ENCODE measurements at regions not wholly inside any gene's neighbourhood (a gene's known extent, or its start where the extent isn't known, plus 50 kb on each side); places are given as distances from the start of the nearest gene placed in this dataset.
"Not testable (repeated sequence)": the region's sequence is repeated elsewhere in the genome, so short reads cannot be mapped to it uniquely, and the experiment has no call there.

DNA sequence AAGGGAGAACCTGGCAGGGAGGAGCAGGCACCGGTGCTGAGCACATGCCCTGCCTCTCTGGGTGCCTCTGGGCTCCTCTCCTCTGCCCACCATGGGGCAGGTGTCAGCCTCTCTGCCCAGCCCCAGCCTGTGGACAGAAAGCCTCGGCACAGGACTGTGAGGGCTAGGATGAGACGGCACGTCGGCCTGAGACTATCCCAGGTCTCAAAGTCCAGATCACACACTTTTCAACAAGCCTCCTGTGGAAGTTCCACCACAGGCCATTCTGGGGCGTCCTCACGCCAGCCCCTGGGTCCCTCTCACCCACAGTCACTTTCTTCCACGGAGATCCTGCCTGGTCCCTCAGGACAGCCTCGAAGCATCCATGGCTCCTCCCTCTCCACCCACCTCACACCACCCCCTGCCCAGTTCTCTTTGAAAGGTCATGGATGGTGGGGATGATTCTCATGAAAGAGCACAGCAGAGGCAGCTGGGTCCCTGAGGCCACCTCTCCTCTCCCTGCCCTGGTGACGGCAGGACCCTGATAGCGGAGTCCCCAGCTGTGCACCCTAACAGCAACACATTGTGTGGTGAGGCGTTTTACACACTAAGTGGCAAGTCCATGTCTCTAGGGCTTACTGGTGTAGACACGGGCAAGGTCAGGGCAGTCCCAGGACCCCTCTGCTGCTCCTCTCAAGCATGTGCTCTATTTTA lies 569.4 kb upstream of the SALL3 start:
- DNase-seq (ENCODE audit: low read depth in 3 of 3): no peak

DNA sequence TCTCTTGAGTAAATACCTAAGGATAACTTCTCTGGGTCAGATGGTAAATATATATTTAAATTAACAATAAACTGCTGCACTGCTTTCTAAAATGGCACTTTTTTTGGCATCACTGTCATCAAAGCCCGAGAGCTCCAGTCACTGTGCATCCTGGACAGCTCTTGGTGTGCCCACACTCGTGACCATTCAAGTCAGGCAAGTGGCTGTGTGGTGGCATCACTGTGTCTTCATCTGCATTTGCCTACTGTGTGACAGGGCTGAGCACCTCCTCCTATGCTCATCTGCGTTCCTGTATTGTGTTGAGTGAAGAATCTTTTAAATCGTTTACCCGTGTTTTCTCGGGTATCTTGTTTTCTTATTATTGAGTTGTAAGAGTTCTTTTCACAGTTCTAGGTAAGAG lies 568.1 kb upstream of the SALL3 start:
- no peak for DNase-seq (ENCODE audit: low read depth in 3 of 3)

DNA sequence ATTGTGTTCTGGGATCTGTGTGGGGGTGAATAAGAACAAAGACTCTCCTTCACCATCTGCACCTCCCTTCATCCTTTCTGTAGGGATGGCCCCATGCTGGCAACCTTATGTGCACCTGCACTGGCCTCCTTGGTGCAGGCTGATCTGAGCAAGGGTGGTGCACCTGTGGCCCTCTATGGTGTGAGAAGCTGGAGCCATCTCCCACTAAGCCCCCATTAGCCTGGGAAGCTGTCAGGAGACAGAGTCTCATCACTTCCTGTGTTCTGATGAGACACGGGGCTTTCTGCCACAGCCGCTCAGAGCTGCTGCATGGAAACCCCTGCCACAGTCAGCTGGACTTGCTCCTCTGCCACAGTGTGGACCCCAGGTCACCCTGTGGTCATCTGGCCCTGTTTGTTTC lies 565.3 kb upstream of the SALL3 start:
- no peak for DNase-seq (ENCODE audit: low read depth in 3 of 3)

DNA sequence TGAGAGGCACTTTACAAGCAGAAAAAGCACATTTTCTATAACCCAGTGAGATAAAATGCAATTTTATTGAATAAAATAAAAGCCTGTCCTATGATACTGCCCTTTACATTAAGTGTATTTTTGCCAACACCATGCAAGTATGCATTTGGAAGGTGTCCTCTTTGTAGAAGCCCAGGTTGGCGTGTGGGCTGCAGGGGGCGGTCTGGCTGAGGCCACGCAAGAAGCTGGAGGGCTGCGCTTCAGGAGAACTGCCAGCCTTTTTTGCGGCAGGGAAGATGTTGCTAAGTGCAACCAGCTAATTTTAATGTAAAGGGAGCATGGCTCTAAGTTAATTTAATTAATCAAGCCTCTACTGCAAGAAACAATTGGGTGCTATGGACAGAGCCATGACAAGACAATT lies 562.8 kb upstream of the SALL3 start:
- DNase-seq (ENCODE audit: low read depth in 3 of 3): no peak

DNA sequence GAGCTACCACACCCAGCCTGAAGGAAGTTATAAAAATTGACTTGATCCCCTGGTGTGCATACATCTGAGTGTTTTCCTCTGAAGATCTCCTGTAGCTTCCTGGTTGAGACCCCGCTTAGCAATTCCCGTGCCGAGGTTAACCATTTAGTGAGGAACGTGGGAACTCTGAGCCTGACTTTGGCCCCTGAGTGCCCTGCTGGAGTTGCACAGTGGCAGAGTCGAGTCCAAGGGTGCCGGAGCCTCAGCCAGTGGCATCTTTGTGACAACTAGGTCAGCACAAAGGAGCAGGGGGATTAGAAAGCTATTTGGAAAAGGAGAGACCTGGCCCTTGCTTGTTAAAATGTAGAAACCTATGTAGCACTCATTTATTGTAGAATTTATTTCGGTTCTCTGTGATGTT lies 561.2 kb upstream of the SALL3 start:
- DNase-seq (ENCODE audit: low read depth in 3 of 3): no peak

DNA sequence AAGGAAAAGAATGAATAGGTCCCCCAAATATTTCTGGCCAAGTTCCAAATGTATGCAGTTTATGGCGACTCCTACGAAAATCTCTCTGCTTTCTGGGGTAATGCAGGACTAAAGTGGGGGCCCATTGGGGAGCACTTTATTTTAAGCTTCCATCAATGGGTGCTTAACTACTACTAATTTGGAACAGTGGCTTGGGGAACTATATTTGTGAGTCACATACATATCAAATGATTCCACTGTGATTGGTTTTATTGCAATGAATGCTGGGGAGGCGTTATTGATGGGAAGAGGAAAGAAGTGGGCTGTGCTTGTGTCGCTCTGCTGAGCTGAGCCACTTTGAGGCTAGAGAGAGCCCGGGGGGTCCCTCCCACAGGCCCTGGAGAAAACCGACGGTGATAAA lies 560.4 kb upstream of the SALL3 start:
- DNase-seq (ENCODE audit: low read depth in 3 of 3): no peak

DNA sequence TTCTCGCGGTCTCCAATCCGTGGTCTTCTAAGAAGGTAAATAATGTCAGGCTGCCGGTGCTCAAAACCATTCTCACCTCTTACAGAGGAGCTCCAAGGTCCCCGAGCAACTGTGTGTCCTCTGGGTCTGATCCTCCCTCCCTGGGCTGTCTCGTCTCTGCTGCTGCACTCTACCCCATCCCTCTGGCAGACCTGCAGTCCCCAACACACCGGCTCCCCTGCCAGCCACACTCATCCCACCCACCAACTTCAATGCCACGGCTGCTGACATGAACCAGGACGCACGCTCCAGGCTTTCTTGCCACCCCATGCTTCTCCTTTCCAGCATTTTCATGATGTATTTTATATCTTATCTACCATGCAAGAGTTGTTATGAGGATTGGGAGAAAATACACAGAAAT lies 559.5 kb upstream of the SALL3 start:
- DNase-seq (ENCODE audit: low read depth in 3 of 3): no peak

DNA sequence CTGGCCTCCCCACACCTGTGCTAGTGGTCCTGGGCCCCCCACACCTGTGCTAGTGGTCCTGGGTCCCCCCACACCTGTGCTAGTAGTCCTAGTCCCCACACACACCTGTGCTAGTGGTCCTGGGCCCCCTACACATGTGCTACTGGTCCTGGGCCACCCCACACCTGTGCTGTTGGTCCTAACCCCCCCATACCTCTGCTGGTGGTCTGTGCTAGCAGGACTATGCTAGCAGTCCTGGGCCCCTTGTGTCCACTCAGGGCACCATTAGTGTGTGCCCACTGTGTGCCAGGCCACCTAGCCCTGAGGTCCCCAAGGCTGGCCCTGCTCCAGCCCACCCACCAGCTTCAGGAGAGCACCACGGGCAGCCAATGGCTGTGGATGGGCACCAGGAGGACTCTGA lies 558.2 kb upstream of the SALL3 start:
- no peak for DNase-seq (ENCODE audit: low read depth in 3 of 3)

DNA sequence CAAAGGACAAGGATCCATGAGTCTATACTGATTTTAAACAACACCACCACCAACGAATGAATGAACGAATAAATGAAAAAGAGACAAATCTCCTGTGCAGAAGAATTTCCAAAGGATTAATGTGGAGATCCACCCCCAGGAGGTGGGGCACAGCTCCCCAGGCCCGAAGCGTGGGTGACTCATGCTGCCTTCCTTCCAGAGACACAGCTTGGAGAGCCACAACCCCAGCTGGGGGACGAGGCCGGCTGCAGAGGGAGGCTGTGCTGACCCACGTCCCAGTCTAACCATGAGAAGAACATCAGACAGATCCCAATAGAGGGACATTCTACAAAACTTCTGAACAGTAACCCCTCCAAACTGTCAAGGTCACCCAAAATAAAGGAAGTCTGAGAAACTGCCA lies 557.3 kb upstream of the SALL3 start:
- no peak for DNase-seq (ENCODE audit: low read depth in 3 of 3)

DNA sequence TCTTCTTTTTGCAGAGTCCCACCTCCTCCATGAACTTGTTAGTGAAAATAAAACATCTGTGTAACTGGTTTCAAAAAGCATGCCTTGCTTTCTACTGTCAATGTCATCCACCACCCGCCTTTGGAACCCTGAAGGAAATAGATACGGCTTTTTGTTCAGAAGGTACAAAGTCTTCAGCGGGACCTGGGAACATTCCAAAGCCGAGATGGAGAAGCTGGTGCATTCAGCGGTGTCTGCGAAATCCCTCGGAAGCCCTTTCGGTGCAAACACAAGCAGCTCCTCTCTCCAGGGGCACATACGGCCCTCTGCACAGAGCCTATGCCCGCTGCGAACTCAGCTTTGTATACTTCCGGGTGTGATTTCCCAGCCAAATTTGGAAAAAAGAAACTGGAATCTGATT lies 555.8 kb upstream of the SALL3 start:
- DNase-seq (ENCODE audit: low read depth in 3 of 3): no peak

DNA sequence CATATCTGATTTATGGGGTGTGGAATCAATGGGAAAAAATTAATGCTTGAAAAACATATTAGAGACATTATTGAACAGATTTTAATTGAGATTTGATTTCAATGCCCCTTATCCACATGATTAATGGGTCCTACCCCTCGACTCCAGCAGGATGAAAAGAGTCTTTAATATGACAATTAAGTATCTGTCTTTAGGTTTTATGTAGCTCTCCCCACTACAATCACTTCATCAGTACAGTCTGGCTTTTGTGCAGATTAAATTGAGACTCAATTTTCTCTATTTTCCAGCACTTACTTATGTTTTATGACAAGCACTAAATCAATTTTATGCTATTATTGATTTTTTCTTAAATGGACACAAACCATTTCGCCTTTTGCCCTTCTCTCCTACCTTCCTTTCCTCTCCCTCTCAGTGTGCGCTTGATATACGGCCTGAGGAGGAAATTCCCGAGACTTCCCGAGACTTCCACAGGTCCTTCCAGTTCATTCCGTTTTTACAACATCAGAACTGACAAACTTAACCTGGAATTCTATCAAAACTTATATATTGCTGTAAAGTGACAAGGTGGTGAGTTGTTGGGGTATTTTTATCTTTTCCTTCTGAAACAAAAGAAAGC lies 555.1 kb upstream of the SALL3 start:
- DNase-seq (ENCODE audit: low read depth in 3 of 3): no peak

DNA sequence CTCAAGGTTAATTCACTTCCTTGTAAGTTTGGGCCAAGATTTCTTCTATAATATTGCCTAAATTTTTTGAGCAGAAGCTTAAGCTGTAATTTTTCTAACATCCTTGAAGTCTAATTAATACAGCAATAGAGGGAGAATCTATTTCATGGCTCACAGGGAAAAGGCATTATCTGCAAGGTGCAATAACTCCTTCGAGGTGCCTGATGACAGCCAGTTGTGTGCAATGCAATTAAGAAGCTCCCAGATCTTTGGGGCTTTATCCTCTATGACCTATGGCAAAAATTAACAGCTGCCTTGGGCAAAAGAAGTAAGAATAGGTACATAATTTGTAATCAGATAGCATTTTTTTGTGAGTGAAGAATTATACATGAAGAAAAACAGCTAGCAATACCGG lies 554.6 kb upstream of the SALL3 start:
- no peak for DNase-seq (ENCODE audit: low read depth in 3 of 3)

DNA sequence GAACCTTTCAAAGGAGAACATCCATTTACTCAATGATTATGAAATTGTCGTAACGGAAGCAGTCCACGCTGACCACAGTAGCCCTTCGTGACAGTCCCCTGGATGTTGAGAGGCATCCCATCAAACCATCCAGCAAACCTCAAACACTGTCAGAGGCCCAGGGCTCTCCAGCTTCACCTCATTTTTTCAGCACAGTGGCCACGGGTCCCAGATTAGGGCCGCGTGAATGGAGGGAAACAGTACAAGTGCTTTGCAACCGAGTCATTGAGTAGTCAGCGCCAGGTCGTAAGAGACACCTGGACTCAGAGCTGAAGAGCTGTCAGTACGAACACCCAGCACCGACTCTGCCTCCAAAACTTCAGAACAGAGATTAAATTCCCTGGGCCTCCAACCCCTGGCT lies 552.5 kb upstream of the SALL3 start:
- DNase-seq (ENCODE audit: low read depth in 3 of 3): no peak

DNA sequence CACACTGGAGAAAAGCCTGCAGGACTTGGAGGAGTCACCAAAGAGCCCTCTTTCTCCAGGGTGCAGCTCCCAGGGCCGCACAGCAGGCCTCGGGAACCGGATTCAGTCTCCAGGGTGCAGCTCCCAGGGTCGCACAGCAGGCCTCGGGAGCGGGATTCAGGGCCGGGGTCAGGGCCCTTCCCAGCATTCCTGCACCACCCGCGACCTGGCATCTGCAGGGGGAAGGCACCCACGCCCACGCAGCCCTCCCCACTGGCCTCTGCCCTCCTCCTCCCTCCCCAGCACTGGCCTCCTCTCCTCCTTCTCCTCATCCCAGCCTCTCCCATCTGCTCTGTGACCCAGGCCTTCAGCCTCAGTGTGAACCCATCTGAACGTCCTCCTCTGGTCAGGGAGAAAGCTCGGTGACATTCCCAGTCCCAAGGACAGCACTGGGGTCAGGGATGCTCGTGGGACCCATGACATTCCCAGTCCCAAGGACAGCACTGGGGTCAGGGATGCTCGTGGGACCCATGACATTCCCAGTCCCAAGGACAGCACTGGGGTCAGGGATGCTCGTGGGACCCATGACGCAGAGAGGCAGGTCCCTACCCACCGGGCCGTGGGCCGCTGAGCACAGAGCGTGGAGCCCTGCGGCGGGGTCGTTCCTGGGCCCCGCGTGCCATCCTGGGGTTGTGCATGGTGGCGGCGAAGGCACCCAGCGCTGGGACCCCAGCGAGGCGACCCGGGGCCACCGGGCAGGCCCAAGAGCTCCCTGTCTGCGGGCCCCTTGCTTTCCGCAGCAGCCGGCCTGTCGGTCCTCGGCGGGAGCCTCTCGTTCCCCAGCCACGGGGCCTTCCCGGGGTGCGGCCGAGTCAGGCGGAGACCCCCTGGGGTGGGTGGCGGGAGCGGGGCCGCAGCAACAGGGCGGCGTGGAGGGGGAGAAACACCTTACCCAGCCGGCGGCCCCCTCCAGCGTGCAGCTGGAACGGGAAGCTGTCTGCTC lies 550.2 kb upstream of the SALL3 start:
- no peak for DNase-seq (ENCODE audit: low read depth in 3 of 3)

DNA sequence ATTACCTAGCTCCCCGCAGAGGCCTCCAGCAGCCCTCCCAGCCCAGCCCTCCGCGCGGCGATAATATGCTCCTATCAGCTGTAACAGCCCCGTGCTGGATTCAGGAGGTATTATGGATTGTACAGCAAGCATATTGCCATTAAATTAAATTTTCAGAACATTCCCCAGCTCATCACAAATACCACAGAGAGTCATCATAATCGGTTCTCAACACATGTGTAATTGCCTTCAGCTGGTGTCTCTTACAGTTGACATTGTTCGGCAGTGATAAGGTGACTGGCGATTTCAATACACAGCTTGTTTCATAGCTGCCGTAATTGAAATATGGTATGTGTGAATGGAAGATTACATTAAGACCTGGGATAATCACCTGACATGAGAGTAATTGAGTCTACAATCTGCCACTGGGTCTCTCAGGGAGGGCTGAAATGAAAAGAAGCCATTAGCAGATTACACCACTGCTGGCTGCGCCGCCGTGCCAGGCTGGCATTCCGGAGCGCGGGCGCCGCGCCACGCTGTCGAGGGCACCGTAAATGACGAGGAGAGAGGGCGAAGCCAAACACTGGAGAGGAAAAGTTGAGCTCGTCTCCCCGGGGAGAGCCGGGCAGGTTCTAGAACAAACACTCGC lies 549.4 kb upstream of the SALL3 start:
- no peak for DNase-seq (ENCODE audit: low read depth in 3 of 3)

DNA sequence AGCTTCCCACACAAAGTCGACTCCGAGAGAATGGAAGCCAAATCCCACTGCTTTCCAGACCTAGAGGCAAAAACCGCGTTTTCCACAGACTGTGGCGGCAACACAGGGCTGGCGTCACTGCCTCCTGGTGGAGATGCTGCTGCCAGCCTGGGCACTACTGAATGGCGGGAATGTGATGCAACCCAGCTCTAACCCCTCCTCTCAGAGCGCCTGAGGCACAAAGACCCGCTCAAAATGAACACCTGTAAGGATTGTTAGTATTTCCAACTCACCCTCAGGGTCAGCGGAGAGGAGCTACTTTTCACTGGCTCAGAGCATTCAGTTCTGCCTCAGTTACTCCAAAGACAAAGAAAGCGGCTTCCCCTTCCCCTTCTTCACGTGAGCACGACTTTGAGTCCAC lies 548.0 kb upstream of the SALL3 start:
- no peak for DNase-seq (ENCODE audit: low read depth in 3 of 3)

DNA sequence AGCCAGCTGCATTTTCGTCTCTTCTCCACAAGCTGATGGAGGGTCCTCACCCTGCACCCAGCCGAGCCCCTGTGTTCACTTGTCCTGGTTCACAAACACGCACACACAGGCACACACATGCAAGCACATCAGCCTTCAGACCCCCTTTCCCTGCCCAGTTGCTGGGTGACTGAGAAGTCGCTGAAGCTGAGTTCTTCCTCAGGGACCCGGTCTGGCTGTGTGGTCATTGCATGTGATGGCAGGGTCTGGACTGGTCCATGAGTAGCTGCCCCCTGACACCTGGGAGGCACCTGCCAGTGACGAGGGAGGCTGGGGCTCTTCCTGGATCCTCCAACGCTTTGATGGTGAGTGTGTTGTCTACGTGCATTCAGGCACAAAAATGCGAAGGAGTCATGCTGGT lies 546.1 kb upstream of the SALL3 start:
- DNase-seq (ENCODE audit: low read depth in 3 of 3): no peak

DNA sequence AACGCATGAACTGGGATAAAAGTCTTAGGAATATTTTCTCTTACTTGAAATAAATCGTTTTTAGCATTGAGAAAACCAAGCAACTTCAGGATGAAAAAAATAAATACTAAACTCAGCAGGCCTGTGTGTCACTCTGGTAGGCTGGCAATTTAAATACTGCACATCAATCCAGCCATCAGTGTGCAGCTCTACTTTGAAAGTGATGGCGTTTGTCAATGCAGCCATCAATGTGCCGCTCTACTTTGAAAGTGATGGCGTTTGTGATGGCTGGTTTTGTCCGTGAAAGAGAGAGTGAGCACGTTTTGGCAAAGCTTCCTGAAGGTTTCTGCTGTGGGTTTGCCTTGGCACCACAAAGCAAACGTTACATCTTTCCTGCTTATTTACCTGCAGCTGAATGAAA lies 543.5 kb upstream of the SALL3 start:
- no peak for DNase-seq (ENCODE audit: low read depth in 3 of 3)

DNA sequence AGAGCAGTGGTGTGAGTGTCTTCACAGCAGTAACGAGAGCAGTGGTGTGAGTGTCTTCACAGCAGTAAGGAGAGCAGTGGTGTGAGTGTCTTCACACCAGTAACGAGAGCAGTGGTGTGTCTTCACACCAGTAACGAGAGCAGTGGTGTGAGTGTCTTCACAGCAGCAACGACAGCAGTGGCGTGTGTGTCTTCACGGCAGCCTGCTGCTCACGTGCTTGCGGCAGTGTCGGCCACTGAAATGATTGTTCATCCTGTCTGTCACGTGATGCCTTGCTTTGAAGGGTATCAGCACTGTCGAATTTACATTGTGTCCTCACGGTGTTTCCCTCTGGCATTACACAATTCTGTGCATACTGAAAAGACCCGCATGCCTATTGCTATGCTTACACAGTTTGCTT lies 541.4 kb upstream of the SALL3 start:
- not testable (repeated sequence) for DNase-seq (ENCODE audit: low read depth in 3 of 3)

DNA sequence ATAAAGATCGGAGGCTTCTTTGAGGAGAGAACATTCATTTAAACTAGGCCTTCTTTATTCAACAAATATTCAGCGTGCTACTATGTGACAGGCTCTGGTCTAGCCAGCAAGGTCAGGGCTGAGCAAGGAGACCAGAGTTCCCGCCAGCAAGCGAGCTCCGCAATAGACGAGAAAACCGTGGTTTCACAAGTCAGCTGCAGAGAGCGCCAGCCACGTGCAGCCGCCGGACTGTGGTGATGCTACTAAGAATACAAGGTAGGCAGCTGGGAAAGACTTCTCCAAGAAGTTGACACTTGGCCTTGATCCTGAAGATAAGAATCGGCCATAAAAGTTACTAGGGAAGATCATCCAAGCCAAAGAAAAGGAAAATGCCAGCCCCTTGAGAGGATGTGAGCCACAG lies 533.7 kb upstream of the SALL3 start:
- DNase-seq (ENCODE audit: low read depth in 3 of 3): no peak

DNA sequence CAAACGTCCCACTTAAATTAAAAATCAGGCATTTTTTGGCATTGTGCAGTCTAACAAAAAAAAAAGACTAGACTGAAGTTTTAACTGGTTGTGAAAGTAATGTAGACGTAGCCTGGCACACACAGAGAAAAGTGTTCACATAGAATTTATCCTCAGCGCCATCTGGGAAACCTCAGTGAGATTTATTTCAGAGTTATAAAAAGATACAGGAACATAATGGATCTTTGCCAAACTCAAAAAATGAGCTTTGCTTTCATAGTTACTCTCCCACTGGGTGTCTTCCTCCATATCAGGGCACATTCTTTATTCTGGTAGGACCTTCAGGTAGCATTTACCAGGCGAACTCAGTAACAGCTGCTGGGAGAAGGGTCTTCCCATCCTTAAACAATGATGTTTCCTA lies 532.4 kb upstream of the SALL3 start:
- no peak for DNase-seq (ENCODE audit: low read depth in 3 of 3)

DNA sequence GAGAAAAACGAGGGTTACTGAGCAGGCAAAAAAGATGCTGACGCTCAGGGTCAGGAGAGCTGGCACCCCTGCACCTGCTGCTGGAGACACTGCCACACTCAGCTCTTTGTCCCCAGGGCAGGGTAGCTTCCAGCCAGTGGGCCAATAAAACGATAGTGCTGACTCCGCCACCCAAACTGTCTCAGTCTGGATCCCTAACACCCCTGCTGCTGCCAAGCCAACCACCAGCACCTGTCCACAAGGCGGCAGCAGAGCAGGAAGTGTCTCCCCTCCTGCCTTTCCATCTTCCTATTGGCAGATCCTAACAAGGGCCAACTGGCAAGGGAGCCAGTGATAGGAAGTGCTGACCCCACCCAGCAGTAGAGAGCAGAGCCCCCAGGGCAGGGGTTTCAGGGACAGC lies 531.5 kb upstream of the SALL3 start:
- no peak for DNase-seq (ENCODE audit: low read depth in 3 of 3)

All from stimulated activated CD4-positive, alpha-beta T cell treated with anti-CD3 and anti-CD28 coated beads, TNF-alpha, amount 100 ng/mL, for 24 hours (primary cell).